NCI-H2171 treated with DMSO at 0.1 percent for 48 hours (cell line): ENCODE measurements at regions not wholly inside any gene's neighbourhood (a gene's known extent, or its start where the extent isn't known, plus 50 kb on each side); places are given as distances from the start of the nearest gene placed in this dataset.
A peak's percentile ranks its signal among the peaks of the same experiment; 100 is the strongest.
"Not testable (repeated sequence)": the region's sequence is repeated elsewhere in the genome, so short reads cannot be mapped to it uniquely, and the experiment has no call there.

ENCODE experiments used
- DNase-seq: peaks from one replicate; lab custom pipeline; 2025; lab: John Stamatoyannopoulos, UW

GRCh38 chr13:42398533-42398932 lies 126.6 kb downstream of the AKAP11 start:
- peak; percentile 67 for DNase-seq

DNA sequence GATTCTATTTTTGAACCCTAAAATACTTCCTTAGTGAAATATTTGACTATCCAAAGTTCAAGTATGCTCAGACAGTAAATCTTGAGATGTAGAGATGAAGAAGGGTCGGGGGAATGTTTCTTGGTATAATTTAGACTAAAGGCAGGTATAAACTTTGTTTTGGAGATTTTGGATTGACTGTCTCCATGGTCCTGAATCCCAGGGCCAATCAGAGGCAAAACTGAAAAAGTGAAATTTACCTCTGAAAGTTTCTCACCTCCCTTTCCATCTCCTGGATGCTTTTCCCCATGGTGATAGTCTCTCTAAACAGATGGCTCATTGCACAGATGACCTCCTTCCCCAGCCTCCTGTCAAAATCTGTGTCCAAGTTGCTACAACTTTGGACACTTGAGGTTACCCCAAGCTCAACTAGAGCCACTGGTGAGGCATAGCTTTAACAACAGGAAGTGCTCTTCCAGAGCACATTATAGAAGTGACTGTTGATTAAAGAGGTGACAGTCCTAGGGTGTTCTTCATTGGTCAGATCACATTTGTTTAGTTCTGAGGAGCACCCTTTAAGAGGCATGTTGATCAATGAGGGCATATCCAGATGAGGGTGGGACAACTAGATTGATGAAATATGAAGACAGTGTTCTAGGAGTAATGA lies 128.4 kb downstream of the AKAP11 start:
- DNase-seq, result no peak

GRCh38 chr13:42401376-42401775 lies 129.4 kb downstream of the AKAP11 start:
- peak; percentile 10 for DNase-seq

DNA sequence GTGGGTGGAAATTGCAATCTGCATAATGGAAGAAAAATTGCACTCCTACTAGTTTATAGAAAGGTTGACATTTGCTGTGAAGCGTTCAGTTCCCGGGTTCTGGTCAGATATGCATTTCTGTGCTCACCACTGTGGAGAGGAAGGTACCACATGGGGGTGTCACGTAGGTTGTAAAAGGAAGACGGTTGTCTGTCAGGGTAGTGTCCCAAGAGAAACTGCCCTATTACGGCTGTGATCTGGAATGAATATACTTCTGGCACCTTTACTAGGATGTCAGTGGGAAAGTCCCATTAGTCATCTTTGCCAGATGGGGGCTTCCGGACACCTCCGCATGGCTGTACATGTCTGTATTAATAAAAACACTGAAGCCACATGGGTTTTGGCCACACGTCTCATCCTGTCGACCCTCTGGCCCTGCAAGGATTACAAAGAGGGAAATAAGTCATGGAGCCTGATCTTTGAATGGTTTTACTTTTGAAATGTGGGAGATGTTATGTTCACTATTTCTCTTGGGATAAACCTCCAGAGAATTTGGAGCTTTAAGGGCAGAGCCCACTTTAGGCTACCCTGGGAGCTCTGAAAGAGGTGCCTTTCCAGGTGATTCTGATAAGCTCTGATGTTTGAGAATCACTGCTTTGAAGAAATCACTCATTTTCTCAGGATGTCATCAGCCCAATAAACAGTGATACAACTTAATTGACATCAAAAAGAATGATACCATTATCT lies 133.9 kb downstream of the AKAP11 start:
- DNase-seq, result no peak

- no peak for DNase-seq
These were observed 137.1 kb downstream of the AKAP11 start for GRCh38 chr13:42409075-42409474.

DNA sequence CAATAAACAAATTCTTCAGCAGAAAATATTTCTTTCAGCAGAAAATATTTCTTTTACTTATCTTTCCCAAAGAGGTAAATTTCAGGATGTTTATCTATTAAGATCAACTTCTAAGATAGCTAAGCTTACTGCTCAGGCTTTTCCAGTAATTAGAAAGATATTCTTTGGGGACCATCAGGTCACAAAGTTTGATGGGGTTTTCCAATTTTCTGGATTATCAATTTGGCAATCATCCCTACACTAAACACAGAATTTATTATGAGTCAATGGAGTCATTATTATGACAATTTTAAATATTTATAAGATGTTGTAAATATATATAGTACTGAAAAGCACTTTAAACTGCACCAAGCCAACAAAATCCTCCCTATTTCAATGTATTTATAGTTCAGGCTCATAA lies 137.6 kb downstream of the AKAP11 start:
- no peak for DNase-seq

- DNase-seq, result no peak
These were observed 141.0 kb downstream of the AKAP11 start for GRCh38 chr13:42412812-42413483.

GRCh38 chr13:42413484-42413815 lies 141.5 kb downstream of the AKAP11 start:
- no peak for DNase-seq

DNA sequence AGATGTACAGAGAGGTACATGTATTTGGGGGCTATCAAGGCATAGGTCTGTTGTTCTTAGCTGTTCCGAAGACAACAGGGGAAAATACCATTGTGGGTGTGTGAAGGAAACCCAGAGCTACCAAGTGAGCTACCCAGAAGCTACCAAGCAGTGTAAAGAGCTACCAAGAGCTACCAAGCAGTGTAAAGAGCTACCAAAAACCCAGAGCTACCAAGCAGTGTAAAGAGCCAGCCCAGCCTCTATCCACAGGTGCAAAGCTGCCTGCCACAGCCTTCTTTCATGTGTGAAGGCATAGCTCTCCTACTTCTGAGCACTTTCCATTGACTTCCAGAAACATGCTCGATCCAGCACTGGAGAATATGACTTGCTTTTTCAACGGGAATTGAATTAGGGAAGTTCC lies 145.7 kb downstream of the AKAP11 start:
- DNase-seq, result no peak

DNA sequence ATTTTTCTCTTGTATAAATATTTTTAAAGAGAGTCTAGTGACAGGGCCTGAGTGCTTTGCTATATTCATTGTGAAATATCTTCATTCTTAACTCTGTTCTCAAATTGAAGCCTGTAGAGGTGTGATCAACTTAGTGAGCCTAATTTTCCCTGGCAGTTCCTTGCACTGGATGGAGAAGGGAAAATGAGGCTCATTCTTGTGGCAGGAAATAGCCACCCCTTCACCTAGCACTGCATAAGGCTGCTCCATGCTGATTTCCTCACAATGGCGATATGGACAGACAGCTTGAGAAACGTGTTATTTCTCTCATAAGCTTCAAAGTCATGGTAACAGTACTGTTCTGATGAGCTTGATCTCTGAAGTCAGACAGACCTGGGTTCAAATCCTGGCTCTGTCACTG lies 146.2 kb downstream of the AKAP11 start:
- DNase-seq, result no peak

- DNase-seq, result no peak
These were observed 148.4 kb downstream of the AKAP11 start for GRCh38 chr13:42420304-42420703.

- DNase-seq, result no peak
These were observed 150.7 kb downstream of the AKAP11 start for GRCh38 chr13:42422681-42423080.

DNA sequence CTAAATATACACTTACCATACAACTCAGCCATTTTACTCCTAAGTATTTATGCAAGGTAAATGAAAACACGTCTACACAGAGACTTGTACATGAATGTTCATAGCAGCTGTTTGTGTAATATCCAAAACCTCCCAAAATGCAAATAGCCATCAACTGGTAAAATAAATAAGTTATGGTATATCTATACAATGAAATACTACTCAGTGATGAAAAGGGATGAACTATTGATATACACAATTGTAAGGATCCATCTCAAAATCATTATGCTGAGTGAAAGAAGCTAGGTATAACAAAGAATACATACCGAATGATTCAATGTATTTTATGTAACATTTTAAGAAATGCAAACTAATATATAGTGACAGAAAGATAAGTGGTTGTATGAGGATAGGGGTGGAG lies 149.8 kb upstream of the TNFSF11 start:
- DNase-seq, result no peak

DNA sequence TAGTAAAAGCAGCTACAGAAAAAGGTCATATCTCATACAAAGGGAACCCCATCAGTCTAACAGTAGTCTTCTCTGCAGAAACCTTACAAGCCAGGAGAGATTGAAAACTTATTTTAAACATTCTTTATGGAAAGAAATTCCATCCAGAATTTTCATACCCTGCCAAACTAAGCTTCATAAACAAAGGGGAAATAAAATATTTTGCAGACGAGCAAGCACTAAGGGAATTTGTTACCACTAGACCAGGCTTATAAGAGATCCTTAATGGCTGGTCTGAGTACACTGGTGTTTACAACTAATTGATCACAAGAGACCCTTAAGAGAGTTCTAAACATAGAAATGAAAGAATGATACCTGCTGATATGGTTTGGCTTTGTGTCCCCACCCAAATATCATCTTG lies 128.6 kb upstream of the TNFSF11 start:
- no peak for DNase-seq

GRCh38 chr13:42446597-42446996 lies 127.4 kb upstream of the TNFSF11 start:
- DNase-seq, result not testable (repeated sequence)

DNA sequence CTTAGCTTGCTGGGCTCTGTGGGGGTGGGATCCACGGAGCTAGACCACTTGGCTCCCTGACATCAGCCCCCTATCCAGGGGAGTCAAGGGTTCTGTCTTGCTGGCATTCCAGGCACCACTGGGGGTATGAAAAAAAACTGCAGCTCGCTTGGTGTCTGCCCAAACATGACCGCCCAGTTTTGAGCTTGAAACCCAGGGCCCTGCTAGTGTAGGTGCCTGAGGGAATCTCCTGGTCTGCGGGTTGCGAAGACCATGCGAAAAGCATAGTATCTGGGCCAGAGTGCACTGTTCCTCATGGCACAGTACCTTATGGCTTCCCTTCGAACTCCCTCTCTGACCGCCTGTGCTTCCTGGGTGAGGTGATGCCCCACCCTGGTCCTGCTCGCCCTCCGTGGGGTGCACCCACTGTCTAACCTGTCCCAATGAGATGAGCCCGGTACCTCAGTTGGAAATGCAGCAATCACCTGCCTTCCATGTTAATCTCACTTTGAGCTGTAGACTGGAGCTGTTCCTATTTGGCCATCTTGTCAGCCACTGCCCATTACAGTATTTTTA lies 120.8 kb upstream of the TNFSF11 start:
- no peak for DNase-seq

DNA sequence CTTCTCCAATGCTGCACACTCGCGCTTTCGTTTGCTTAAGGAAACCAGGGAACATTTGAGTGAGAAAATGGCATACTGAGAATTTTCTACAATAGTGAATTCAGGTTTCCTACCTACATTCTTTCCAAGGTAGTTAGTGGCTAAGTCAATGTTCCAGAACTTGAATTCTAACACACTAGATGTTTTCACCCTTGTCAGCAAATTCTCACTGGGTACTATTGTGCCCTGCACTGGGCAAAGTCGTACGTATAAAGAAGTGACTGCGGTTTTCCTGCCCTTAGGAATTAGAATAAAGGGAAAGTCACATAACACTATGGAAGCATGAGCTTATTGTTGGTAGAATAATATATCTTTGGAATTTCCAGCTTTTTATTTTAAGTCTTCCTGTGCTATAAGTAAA lies 119.2 kb upstream of the TNFSF11 start:
- DNase-seq, result no peak

- DNase-seq, result no peak
These were observed 115.8 kb upstream of the TNFSF11 start for GRCh38 chr13:42458193-42458592.

- no peak for DNase-seq
These were observed 107.8 kb upstream of the TNFSF11 start for GRCh38 chr13:42466123-42466522.

DNA sequence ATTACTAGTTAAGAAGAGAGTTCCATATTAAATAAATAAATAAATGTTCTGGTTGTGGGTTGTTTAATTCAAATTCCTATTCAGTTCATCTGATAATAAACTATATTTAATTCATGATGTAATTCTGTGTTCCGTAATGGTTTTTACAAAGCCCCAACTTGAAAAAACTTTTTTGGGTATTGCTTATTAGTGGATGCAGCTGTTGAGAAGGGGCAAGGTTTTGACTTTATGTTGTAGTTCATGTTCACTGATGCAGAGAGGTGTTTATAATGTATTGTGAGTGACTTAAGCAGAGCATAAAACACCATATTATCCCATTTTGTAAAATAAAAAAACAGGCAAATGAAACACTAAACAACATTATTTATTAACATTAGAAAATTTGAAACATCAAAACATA lies 107.3 kb upstream of the TNFSF11 start:
- no peak for DNase-seq

GRCh38 chr13:42474954-42475353 lies 99.0 kb upstream of the TNFSF11 start:
- no peak for DNase-seq

- no peak for DNase-seq
These were observed 96.3 kb upstream of the TNFSF11 start for GRCh38 chr13:42477596-42478190.
